Liver (tissue), 8 donors: ENCODE measurements at regions not wholly inside any gene's neighbourhood (a gene's known extent, or its start where the extent isn't known, plus 50 kb on each side); places are given as distances from the start of the nearest gene placed in this dataset.

Experiments
- DNase-seq: peaks from one replicate; pipeline ENCODE4 v3.0.0-alpha.2; 2017; ENCODE audit warnings: low spot score
- H3K27ac ChIP-seq, 2 donors: one replicate each; pipeline ENCODE4 v1.7.0; 2013; ENCODE audit warnings: inconsistent platforms in 2 of 2, low read length in 2 of 2, control low read depth in 1 of 2, low read depth in 1 of 2, mild to moderate bottlenecking in 1 of 2
- H3K27me3 ChIP-seq, 4 donors: one replicate each; pipeline versions ENCODE4 v1.6.1 to v1.7.0; 2013; ENCODE audit warnings: low read length in 3 of 4, inconsistent platforms in 1 of 4, mild to moderate bottlenecking in 1 of 4, moderate library complexity in 1 of 4; ENCODE audit not compliant: control insufficient read depth in 4 of 4, insufficient read depth in 4 of 4
- H3K36me3 ChIP-seq, 4 donors: one replicate each; pipeline versions ENCODE4 v1.6.1 to v1.7.0; 2013; ENCODE audit warnings: low read length in 3 of 4, mild to moderate bottlenecking in 3 of 4, low read depth in 1 of 4, moderate library complexity in 1 of 4; ENCODE audit not compliant: control insufficient read depth in 4 of 4, insufficient read depth in 3 of 4
- H3K4me1 ChIP-seq, 4 donors: one replicate each; pipeline versions ENCODE4 v1.6.1 to v1.7.0; 2013; ENCODE audit warnings: low read length in 3 of 4, mild to moderate bottlenecking in 3 of 4, moderate library complexity in 1 of 4; ENCODE audit not compliant: control insufficient read depth in 4 of 4, insufficient read depth in 4 of 4
- H3K4me3 ChIP-seq, 3 donors: one replicate each; pipeline versions ENCODE4 v1.6.1 to v1.7.0; 2013; ENCODE audit warnings: low read length in 3 of 3, control low read depth in 1 of 3, low read depth in 1 of 3, mild to moderate bottlenecking in 1 of 3
- H3K9ac ChIP-seq, 2 donors: one replicate each; pipeline ENCODE4 v1.7.0; 2013; ENCODE audit warnings: low read length in 2 of 2, mild to moderate bottlenecking in 2 of 2, moderate library complexity in 2 of 2, control low read depth in 1 of 2, low read depth in 1 of 2
- H3K9me3 ChIP-seq, 4 donors: one replicate each; pipeline versions ENCODE4 v1.6.1 to v1.7.0; 2013; ENCODE audit warnings: low read length in 3 of 4; ENCODE audit not compliant: control insufficient read depth in 4 of 4
- ATF3 ChIP-seq: IDR thresholded peaks from 2 replicates; pipeline ENCODE4 v1.6.1; 2016; ENCODE audit warnings: antibody characterized with exemption
- CTCF ChIP-seq: fragments of 150-350 bp; IDR thresholded peaks from 2 replicates; pipeline ENCODE4 v1.5.1; 2017; ENCODE audit warnings: improper control_type of control experiment, low read depth, low read length; ENCODE audit not compliant: missing input control
- EGR1 ChIP-seq, 2 donors: IDR thresholded peaks; 2 replicates each; pipeline ENCODE4 v1.6.1; 2016 to 2018; ENCODE audit warnings: antibody characterized with exemption in 2 of 2, low read depth in 2 of 2
- FOXA1 ChIP-seq: IDR thresholded peaks from 2 replicates; pipeline ENCODE4 v1.6.1; 2016; ENCODE audit warnings: antibody characterized with exemption
- FOXA2 ChIP-seq: IDR thresholded peaks from 2 replicates; pipeline ENCODE4 v1.6.1; 2016; ENCODE audit warnings: antibody characterized with exemption
- GABPA ChIP-seq, 2 donors: IDR thresholded peaks in 1 of 2; conservative IDR thresholded peaks in 1 of 2; 2 replicates each; pipeline ENCODE4 v1.6.1; 2016; ENCODE audit warnings: antibody characterized with exemption in 2 of 2, mild to moderate bottlenecking in 1 of 2, moderate library complexity in 1 of 2
- HNF4A ChIP-seq, 2 donors: conservative IDR thresholded peaks; 2 replicates each; pipeline ENCODE4 v1.6.1; 2016; ENCODE audit warnings: antibody characterized with exemption in 2 of 2, mild to moderate bottlenecking in 2 of 2
- HNF4G ChIP-seq: IDR thresholded peaks from 2 replicates; pipeline ENCODE4 v1.6.1; 2016; ENCODE audit warnings: antibody characterized with exemption
- JUND ChIP-seq, 2 donors: IDR thresholded peaks; 2 replicates each; pipeline ENCODE4 v1.6.1; 2016; ENCODE audit warnings: antibody characterized with exemption in 2 of 2
- MAX ChIP-seq: IDR thresholded peaks from 2 replicates; pipeline ENCODE4 v1.6.1; 2016; ENCODE audit warnings: antibody characterized with exemption
- NR2F2 ChIP-seq: IDR thresholded peaks from 2 replicates; pipeline ENCODE4 v1.6.1; 2016; ENCODE audit warnings: antibody characterized with exemption
- RAD21 ChIP-seq, 2 donors: IDR thresholded peaks; 2 replicates each; pipeline ENCODE4 v1.6.1; 2016; ENCODE audit warnings: antibody characterized with exemption in 2 of 2, mild to moderate bottlenecking in 2 of 2
- REST ChIP-seq: IDR thresholded peaks from 2 replicates; pipeline ENCODE4 v1.6.1; 2016; ENCODE audit warnings: antibody characterized with exemption, mild to moderate bottlenecking
- RXRA ChIP-seq, 2 donors: IDR thresholded peaks; 2 replicates each; pipeline ENCODE4 v1.6.1; 2017 to 2018; ENCODE audit warnings: antibody characterized with exemption in 2 of 2, mild to moderate bottlenecking in 1 of 2
- SP1 ChIP-seq: IDR thresholded peaks from 2 replicates; pipeline ENCODE4 v1.6.1; 2018; ENCODE audit warnings: antibody characterized with exemption, mild to moderate bottlenecking
- TAF1 ChIP-seq: conservative IDR thresholded peaks from 2 replicates; pipeline ENCODE4 v1.6.1; 2016; ENCODE audit warnings: antibody characterized with exemption, mild to moderate bottlenecking
- YY1 ChIP-seq: IDR thresholded peaks from 2 replicates; pipeline ENCODE4 v1.6.1; 2016; ENCODE audit warnings: antibody characterized with exemption, mild to moderate bottlenecking
- ZBTB33 ChIP-seq: IDR thresholded peaks from 2 replicates; pipeline ENCODE4 v1.6.1; 2016; ENCODE audit warnings: antibody characterized with exemption
- WGBS: extraction: QIAGEN DNeasy Blood & Tissue Kit; methylation state at CpG from one replicate; pipeline ENCODE4 v1.1.7; 2013; 5-methylcytosine and 5-hydroxymethylcytosine counted together
- donor health status: healthy.
- donor health status: healthy.
- donor health status: healthy.
- donor health status: healthy.
- donor health status: healthy.

- Histone ChIP-seq H3K27me3 (no peaks in the 10 kb centered on the region), H3K36me3 (no peaks in the 10 kb centered on the region), H3K9me3 (no peaks in the 10 kb centered on the region), H3K4me1 (no peaks in the 10 kb centered on the region), H3K4me3 (no peak overlapping the region), H3K27ac (no peak overlapping the region), H3K9ac (no peak overlapping the region)
- no peak for TF ChIP-seq CTCF
- no peak for TF ChIP-seq TAF1
- TF ChIP-seq GABPA (IDR thresholded peaks at IDR 0.05 in 1 of 2, conservative IDR thresholded peaks at IDR 0.05 in 1 of 2) = no peak
- no peak for TF ChIP-seq YY1
- TF ChIP-seq RXRA (IDR thresholded peaks at IDR 0.05) = no peak
- no peak for TF ChIP-seq NR2F2
- TF ChIP-seq FOXA2 = no peak
- no peak for TF ChIP-seq RAD21 (IDR thresholded peaks at IDR 0.05)
- no peak for TF ChIP-seq JUND (IDR thresholded peaks at IDR 0.05)
- no peak for TF ChIP-seq MAX
- no peak for TF ChIP-seq EGR1 (IDR thresholded peaks at IDR 0.05; ENCODE audit: low read depth in 2 of 2)
- TF ChIP-seq ZBTB33 = no peak
- no peak for TF ChIP-seq ATF3
- 96% methylated on average over 1 of the region's 1 CpG for WGBS
- no peak for DNase-seq
Observed at GRCh38 chr6:137323860-137324259, 104.7 kb upstream of the IFNGR1 start.

- Histone ChIP-seq H3K27me3 (no peaks in the 10 kb centered on the region), H3K9ac (no peak overlapping the region), H3K9me3 (no peaks in the 10 kb centered on the region), H3K4me1 (peaks cover 0 to under 1% (median 0%) of the 10 kb centered on the region in 4 donors), H3K4me3 (no peak overlapping the region), H3K36me3 (no peaks in the 10 kb centered on the region), H3K27ac (no peak overlapping the region)
- no peak for DNase-seq
- TF ChIP-seq CTCF (no peak), JUND (IDR thresholded peaks at IDR 0.05) (no peak), RAD21 (IDR thresholded peaks at IDR 0.05) (no peak), YY1 (no peak), FOXA1 (no peak), ATF3 (no peak), NR2F2 (no peak), MAX (no peak), RXRA (IDR thresholded peaks at IDR 0.05) (no peak), GABPA (IDR thresholded peaks at IDR 0.05 in 1 of 2, conservative IDR thresholded peaks at IDR 0.05 in 1 of 2) (no peak), FOXA2 (no peak), SP1 (no peak), HNF4A (conservative IDR thresholded peaks at IDR 0.05) (no peak), REST (no peak), HNF4G (no peak), EGR1 (IDR thresholded peaks at IDR 0.05; ENCODE audit: low read depth in 2 of 2) (no peak)
- WGBS = 88% methylated on average over 9 of the region's 9 CpGs
Observed at GRCh38 chr6:137320271-137320670, 101.1 kb upstream of the IFNGR1 start.
